Caco-2 (cell line): ENCODE measurements at regions not wholly inside any gene's neighbourhood (a gene's known extent, or its start where the extent isn't known, plus 50 kb on each side); places are given as distances from the start of the nearest gene placed in this dataset.
A peak's percentile ranks its signal among the peaks of the same experiment; 100 is the strongest.
"Not testable (repeated sequence)": the region's sequence is repeated elsewhere in the genome, so short reads cannot be mapped to it uniquely, and the experiment has no call there.

Experiments
- BruUV-seq: library from RNA; stranded (reverse); fragments of 400-500 nt; replicated peaks from 2 replicates; lab custom pipeline; 2021; lab: Mats Ljungman, UMichigan
- CTCF ChIA-PET: fragments of 300-600 bp; sonication (Branson Sonifier 250); formaldehyde crosslinking; loops from one replicate; lab custom pipeline; 2022; ENCODE audit warnings: antibody characterized with exemption; lab: Charles Lee
- POLR2A ChIA-PET: fragments of 300-600 bp; sonication (Branson Sonifier 250); formaldehyde crosslinking; loops from one replicate; lab custom pipeline; 2022; ENCODE audit warnings: antibody characterized with exemption; lab: Charles Lee
- DNase-seq, 2 experiments: peaks; one replicate each; pipeline versions ENCODE4 v3.0.0 to v3.0.0-alpha.2; 2020 to 2022
- H3K27me3 ChIP-seq: replicated peaks from 2 replicates; pipeline ENCODE4 v1.6.0; 2011; ENCODE audit warnings: low read length; ENCODE audit not compliant: control insufficient read depth, insufficient read depth
- H3K36me3 ChIP-seq: 2 replicates; pipeline ENCODE4 v1.5.1; 2011; ENCODE audit warnings: low read length; ENCODE audit not compliant: control insufficient read depth, insufficient read depth
- H3K4me1 ChIP-seq: fragments of 250-450 bp; sonication (Bioruptor Pico); 2 replicates; pipeline ENCODE4 v1.5.1; 2020; ENCODE audit warnings: mild to moderate bottlenecking
- H3K4me3 ChIP-seq: 2 replicates; pipeline ENCODE4 v1.5.1; 2011; ENCODE audit warnings: low read depth, mild to moderate bottlenecking, control low read depth, low read length
- H3K9me3 ChIP-seq: fragments of 250-450 bp; sonication (Bioruptor Pico); 2 replicates; pipeline ENCODE4 v1.5.1; 2020; ENCODE audit warnings: mild to moderate bottlenecking, moderate library complexity
- H3K27ac Mint-ChIP-seq: one replicate; pipeline ENCODE4 v1.8.0; 2022; ENCODE audit warnings: mixed read lengths; ENCODE audit not compliant: unreplicated experiment
- H3K27me3 Mint-ChIP-seq: one replicate; pipeline ENCODE4 v1.8.0; 2022; ENCODE audit warnings: mixed read lengths; ENCODE audit not compliant: insufficient read depth, unreplicated experiment
- H3K36me3 Mint-ChIP-seq: one replicate; pipeline ENCODE4 v1.8.0; 2022; ENCODE audit warnings: mild to moderate bottlenecking, mixed read lengths; ENCODE audit not compliant: insufficient read depth, unreplicated experiment
- H3K4me1 Mint-ChIP-seq: one replicate; pipeline ENCODE4 v1.8.0; 2022; ENCODE audit warnings: low read depth, mixed read lengths; ENCODE audit not compliant: unreplicated experiment
- H3K4me3 Mint-ChIP-seq: one replicate; pipeline ENCODE4 v1.8.0; 2022; ENCODE audit warnings: mild to moderate bottlenecking, moderate library complexity, mixed read lengths; ENCODE audit not compliant: unreplicated experiment
- H3K9me3 Mint-ChIP-seq: one replicate; pipeline ENCODE4 v1.8.0; 2022; ENCODE audit warnings: mixed read lengths; ENCODE audit not compliant: unreplicated experiment
- intact Hi-C: fragments of 100-400 bp; cut with micrococcal nuclease; formaldehyde crosslinking; loops from one replicate; pipeline ENCODE4 v1.10.0; 2022; ENCODE audit not compliant: unreplicated experiment

DNA sequence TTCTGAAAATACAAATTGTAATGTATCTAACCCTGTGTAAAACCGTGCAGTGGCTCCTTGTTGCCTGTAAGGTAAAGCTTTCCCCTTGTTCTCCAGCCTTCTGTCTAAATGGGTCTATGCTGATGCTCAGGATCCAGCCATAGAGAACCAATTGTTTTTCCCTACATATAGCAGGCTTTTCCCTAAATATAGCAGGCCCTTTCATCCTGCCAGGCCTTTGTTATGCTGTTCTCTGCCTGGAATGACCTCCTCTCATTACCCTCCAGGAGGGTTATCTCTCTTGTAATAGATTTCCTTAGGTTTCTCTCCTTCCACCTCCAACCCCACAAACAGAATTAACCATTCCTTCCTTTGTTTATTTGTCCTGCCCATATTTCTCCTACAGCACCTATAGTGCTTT, 106.5 kb upstream of the NBPF19 start:
- H3K27ac Mint-ChIP-seq, H3K4me1 Mint-ChIP-seq, CTCF ChIA-PET, H3K4me1 ChIP-seq, H3K36me3 ChIP-seq, H3K9me3 ChIP-seq, DNase-seq, H3K9me3 Mint-ChIP-seq, POLR2A ChIA-PET, H3K4me3 Mint-ChIP-seq, BruUV-seq, H3K4me3 ChIP-seq, H3K27me3 ChIP-seq, intact Hi-C loops, H3K27me3 Mint-ChIP-seq, H3K36me3 Mint-ChIP-seq: not testable (repeated sequence)

DNA sequence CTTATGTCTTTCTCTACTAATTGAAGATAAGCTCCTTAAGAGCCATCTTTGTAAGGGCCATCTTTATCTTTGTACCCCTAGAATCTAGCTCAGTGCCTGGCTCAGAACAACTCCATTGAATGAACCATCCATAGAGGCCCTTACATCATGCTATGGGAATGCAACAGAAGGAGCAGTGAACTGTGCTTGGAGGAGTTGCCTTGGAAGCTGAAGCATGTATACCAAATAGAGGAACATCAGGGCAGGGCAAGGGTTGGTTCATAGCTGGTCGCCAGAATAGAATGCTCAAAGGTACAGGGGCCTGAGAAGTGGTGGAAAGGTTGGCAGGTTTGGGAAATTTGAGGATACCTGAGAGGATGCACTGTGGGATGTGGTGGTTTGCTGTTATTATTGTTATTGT, 105.8 kb upstream of the NBPF19 start:
- H3K27ac Mint-ChIP-seq, POLR2A ChIA-PET, H3K27me3 ChIP-seq, H3K36me3 Mint-ChIP-seq, H3K4me3 ChIP-seq, intact Hi-C loops, H3K9me3 ChIP-seq, BruUV-seq, H3K27me3 Mint-ChIP-seq, H3K36me3 ChIP-seq, H3K4me1 ChIP-seq, H3K9me3 Mint-ChIP-seq, CTCF ChIA-PET, H3K4me1 Mint-ChIP-seq, DNase-seq, H3K4me3 Mint-ChIP-seq: not testable (repeated sequence)

DNA sequence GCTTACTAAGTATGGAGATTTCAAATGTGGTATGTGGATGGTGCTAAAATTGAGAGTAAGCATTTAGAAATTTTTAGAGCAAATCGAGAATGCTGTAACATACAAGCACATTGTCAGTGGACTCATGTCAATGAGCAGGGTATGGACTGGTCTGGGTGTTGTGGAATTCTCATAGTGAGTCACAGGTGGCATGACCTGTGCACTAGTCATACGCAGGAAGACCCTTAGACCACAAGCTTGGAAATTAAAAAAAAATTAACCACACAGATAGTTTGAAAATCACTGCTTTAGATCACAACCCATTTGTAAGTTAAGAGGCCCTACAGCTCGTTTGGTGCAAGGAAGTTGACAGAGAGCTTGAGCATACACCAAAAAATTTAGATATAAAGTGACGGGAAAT, 102.9 kb upstream of the NBPF19 start:
- BruUV-seq, H3K4me3 ChIP-seq, H3K27ac Mint-ChIP-seq, DNase-seq, H3K4me3 Mint-ChIP-seq, H3K4me1 Mint-ChIP-seq, H3K36me3 Mint-ChIP-seq, H3K9me3 ChIP-seq, H3K9me3 Mint-ChIP-seq, H3K36me3 ChIP-seq, H3K27me3 Mint-ChIP-seq, CTCF ChIA-PET, H3K27me3 ChIP-seq, H3K4me1 ChIP-seq, intact Hi-C loops, POLR2A ChIA-PET: not testable (repeated sequence)

DNA sequence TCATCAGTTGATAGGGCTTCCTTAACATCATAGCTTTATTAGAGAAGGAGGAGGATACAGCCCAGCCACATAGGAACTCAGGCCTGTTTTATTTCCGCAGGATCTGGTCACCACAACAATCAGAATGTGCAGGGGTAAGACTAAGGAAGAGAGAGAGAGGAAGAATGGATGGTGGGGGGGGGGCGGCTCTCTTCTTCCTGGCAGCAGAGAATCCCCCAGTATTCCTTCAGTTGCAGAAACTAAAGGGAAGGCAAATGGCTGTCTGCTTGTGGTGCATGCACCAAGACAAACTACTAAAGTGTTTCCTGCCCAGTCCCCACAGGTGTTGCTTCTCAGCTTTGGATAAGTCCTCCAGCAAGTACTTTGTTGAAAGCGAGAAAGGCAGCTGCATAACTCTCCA, 96.4 kb upstream of the NBPF19 start:
- DNase-seq, H3K4me1 Mint-ChIP-seq, POLR2A ChIA-PET, H3K4me3 Mint-ChIP-seq, CTCF ChIA-PET, H3K4me3 ChIP-seq, H3K36me3 Mint-ChIP-seq, H3K9me3 Mint-ChIP-seq, BruUV-seq, H3K9me3 ChIP-seq, intact Hi-C loops, H3K4me1 ChIP-seq, H3K27me3 Mint-ChIP-seq, H3K27me3 ChIP-seq, H3K36me3 ChIP-seq, H3K27ac Mint-ChIP-seq: not testable (repeated sequence)

DNA sequence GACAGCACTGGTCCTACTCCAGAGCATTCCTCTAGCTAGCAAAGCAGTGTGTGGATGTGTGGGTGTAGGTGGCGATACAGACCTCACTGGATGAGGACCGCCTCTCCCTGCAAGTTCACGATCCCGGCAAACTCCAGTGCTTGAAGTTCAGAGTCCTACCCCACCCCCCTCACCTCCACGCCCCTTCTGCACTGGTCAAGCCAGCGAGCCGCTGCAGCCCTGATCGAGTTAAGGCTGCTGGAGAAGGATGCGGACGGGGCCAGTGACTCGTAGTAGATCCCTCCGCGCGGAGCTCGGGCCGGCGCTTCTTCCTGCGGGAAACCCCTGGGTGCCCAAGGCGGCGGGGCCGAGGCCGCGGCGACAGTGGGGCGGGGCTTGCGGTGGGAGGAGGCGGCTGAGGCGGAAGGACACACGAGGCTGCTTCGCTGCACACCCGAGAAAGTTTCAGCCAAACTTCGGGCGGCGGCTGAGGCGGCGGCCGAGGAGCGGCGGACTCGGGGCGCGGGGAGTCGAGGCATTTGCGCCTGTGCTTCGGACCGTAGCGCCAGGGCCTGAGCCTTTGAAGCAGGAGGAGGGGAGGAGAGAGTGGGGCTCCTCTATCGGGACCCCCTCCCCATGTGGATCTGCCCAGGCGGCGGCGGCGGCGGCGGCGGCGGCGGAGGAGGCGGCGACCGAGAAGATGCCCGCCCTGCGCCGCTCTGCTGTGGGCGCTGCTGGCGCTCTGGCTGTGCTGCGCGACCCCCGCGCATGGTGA, 84.5 kb upstream of the NBPF19 start:
- peak overlapping the region; percentile 40 for H3K4me3 ChIP-seq
- H3K4me3 Mint-ChIP-seq, result peak overlapping the region; percentile 66
- peak; percentile 81 to 92 for DNase-seq
- POLR2A ChIA-PET, CTCF ChIA-PET, H3K4me1 Mint-ChIP-seq, H3K27me3 Mint-ChIP-seq, H3K36me3 Mint-ChIP-seq, H3K9me3 Mint-ChIP-seq, H3K27ac Mint-ChIP-seq, intact Hi-C loops, BruUV-seq, H3K9me3 ChIP-seq, H3K27me3 ChIP-seq, H3K4me1 ChIP-seq, H3K36me3 ChIP-seq: not testable (repeated sequence)

DNA sequence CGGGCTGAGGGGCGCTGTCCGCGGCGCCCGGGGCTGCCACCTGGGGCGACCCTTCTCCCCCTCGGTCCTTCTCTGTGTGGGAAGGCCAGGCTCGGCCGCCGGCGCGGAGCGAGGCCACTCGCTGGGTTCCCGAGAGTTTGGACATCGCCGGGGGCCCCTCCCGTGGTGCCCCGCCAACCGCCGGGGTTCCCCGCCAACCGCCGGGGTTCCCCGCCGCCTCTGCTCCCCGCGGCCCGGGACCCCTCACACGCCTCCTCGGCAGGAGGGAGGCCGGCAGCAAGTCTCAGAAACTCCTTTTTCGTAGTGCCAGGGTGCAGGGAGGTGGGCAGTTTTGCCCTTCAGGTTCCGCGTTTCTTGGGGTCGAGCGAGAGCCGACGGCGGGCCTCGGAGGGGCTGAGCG, 83.9 kb upstream of the NBPF19 start:
- BruUV-seq, H3K27ac Mint-ChIP-seq, H3K9me3 ChIP-seq, H3K4me1 Mint-ChIP-seq, H3K9me3 Mint-ChIP-seq, intact Hi-C loops, H3K36me3 Mint-ChIP-seq, CTCF ChIA-PET, H3K4me3 Mint-ChIP-seq, H3K4me1 ChIP-seq, DNase-seq, H3K27me3 Mint-ChIP-seq, POLR2A ChIA-PET, H3K36me3 ChIP-seq, H3K27me3 ChIP-seq: not testable (repeated sequence)
- peak overlapping the region; percentile 40 for H3K4me3 ChIP-seq

DNA sequence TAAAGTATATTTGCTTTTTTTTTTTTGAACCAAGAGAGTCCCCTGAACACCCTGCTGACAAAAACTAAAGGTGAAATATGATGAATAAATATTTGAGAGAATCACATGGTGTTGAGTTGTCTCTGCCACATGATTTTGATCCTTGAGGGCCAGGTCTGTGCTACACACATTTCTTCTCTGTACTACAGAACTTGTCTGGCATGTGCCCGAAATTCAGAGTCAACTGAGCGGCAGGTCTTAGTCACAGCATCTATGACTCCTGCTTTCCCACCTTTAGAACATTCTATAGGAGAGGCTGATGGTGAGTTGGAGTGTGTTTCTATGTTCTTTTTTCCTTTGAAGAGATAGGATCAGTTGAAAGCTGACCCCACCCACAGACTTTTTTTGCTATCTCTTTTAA, 79.0 kb upstream of the NBPF19 start:
- H3K27me3 ChIP-seq, H3K36me3 ChIP-seq, H3K4me1 Mint-ChIP-seq, BruUV-seq, H3K4me3 Mint-ChIP-seq, intact Hi-C loops, DNase-seq, H3K27ac Mint-ChIP-seq, H3K4me1 ChIP-seq, H3K36me3 Mint-ChIP-seq, H3K27me3 Mint-ChIP-seq, H3K4me3 ChIP-seq, H3K9me3 Mint-ChIP-seq, H3K9me3 ChIP-seq, POLR2A ChIA-PET, CTCF ChIA-PET: not testable (repeated sequence)
